ENCODE measurements at regions not wholly inside any gene's neighbourhood (a gene's known extent, or its start where the extent isn't known, plus 50 kb on each side); places are given as distances from the start of the nearest gene placed in this dataset.

DNA sequence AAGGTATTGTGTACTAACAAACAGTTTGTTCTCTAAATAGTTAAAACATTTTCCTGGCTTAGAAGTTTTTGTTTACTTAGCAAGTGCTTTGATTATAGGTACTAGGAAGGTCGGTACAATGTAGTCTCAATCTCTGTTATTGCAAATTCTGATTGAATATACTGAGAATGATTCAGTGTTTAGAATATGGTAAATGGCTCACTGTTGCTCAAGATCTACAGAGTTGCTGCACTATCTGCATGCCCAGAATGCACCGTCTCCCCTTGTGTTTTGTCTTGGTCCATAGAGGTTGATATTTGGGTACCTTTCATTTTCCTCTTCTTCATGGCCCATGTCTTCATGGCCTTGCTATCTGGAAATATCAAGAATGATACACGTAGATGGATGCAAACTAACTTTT lies 99.6 kb downstream of the KLF6 start:
- Histone ChIP-seq H3K4me1 (ENCODE audit: insufficient read depth, low read length, poor library complexity, severe bottlenecking) (no peaks in the 10 kb centered on the region), H2AFZ (ENCODE audit: low read length) (no peak overlapping the region), H3K9me2 (replicated peaks; ENCODE audit: low read depth, low read length) (no peaks in the 10 kb centered on the region), H4K20me1 (ENCODE audit: insufficient read depth, low read length, poor library complexity, severe bottlenecking) (no peaks in the 10 kb centered on the region), H3K79me2 (ENCODE audit: insufficient read depth, low read length) (no peaks in the 10 kb centered on the region), H3K4me3 (ENCODE audit: low read length, poor library complexity, severe bottlenecking) (no peak overlapping the region), H3K27me3 (ENCODE audit: insufficient read depth, low read length, poor library complexity, severe bottlenecking) (no peaks in the 10 kb centered on the region), H3F3A (ENCODE audit: low read depth) (no peaks in the 10 kb centered on the region), H3K9me3 (ENCODE audit: insufficient read depth, low read depth, low read length) (no peaks in the 10 kb centered on the region), H3K4me2 (ENCODE audit: low read depth, low read length, poor library complexity, severe bottlenecking) (no peak overlapping the region), H3K36me3 (ENCODE audit: insufficient read depth, low read length) (no peaks in the 10 kb centered on the region), H3K9ac (ENCODE audit: low read depth, low read length, poor library complexity, severe bottlenecking) (no peak overlapping the region)
- no peak for TF ChIP-seq EZH2phosphoT487 (IDR thresholded peaks at IDR 0.05; ENCODE audit: borderline replicate concordance)
- TF ChIP-seq, protein P1, sequence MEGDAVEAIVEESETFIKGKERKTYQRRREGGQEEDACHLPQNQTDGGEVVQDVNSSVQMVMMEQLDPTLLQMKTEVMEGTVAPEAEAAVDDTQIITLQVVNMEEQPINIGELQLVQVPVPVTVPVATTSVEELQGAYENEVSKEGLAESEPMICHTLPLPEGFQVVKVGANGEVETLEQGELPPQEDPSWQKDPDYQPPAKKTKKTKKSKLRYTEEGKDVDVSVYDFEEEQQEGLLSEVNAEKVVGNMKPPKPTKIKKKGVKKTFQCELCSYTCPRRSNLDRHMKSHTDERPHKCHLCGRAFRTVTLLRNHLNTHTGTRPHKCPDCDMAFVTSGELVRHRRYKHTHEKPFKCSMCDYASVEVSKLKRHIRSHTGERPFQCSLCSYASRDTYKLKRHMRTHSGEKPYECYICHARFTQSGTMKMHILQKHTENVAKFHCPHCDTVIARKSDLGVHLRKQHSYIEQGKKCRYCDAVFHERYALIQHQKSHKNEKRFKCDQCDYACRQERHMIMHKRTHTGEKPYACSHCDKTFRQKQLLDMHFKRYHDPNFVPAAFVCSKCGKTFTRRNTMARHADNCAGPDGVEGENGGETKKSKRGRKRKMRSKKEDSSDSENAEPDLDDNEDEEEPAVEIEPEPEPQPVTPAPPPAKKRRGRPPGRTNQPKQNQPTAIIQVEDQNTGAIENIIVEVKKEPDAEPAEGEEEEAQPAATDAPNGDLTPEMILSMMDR (conservative IDR thresholded peaks at IDR 0.05; ENCODE audit: low read length) = no peak

DNA sequence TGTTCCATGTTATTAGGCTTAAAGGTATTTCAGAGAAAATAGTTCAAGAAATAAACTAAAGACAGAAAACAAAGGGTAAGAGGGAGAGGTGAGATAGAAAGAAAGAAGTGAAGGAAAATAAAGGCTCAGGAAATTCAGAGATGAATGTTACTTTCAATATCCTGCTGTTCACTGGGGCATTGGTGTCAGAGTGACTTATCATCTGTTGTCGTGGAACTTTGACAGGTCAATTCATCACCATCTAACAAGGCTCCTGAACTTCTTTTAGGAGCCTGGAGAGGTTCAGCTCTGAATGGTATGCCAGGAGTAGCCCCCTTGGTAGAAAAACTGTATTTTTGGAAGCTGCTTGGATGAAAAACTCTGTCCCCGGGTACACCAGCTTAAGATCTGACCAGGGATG lies 100.1 kb downstream of the KLF6 start:
- Histone ChIP-seq H3K4me3 (ENCODE audit: low read length, poor library complexity, severe bottlenecking) (no peak overlapping the region), H3K36me3 (ENCODE audit: insufficient read depth, low read length) (no peaks in the 10 kb centered on the region), H3K79me2 (ENCODE audit: insufficient read depth, low read length) (no peaks in the 10 kb centered on the region), H2AFZ (ENCODE audit: low read length) (no peak overlapping the region), H3K27me3 (ENCODE audit: insufficient read depth, low read length, poor library complexity, severe bottlenecking) (no peaks in the 10 kb centered on the region), H3K4me2 (ENCODE audit: low read depth, low read length, poor library complexity, severe bottlenecking) (no peak overlapping the region), H3K9me3 (ENCODE audit: insufficient read depth, low read depth, low read length) (no peaks in the 10 kb centered on the region), H3K9ac (ENCODE audit: low read depth, low read length, poor library complexity, severe bottlenecking) (no peak overlapping the region), H4K20me1 (ENCODE audit: insufficient read depth, low read length, poor library complexity, severe bottlenecking) (no peaks in the 10 kb centered on the region), H3K9me2 (replicated peaks; ENCODE audit: low read depth, low read length) (no peaks in the 10 kb centered on the region), H3F3A (ENCODE audit: low read depth) (no peaks in the 10 kb centered on the region), H3K4me1 (ENCODE audit: insufficient read depth, low read length, poor library complexity, severe bottlenecking) (no peaks in the 10 kb centered on the region)
- TF ChIP-seq, protein P1 (conservative IDR thresholded peaks at IDR 0.05; ENCODE audit: low read length) = no peak
- TF ChIP-seq EZH2phosphoT487 (IDR thresholded peaks at IDR 0.05; ENCODE audit: borderline replicate concordance) = no peak

GRCh38 chr10:3683560-3683959 lies 101.4 kb downstream of the KLF6 start:
- no peaks in the 10 kb centered on the region for H3K36me3 ChIP-seq (ENCODE audit: insufficient read depth, low read length)
- no peaks in the 10 kb centered on the region for H3K79me2 ChIP-seq (ENCODE audit: insufficient read depth, low read length)
- no peaks in the 10 kb centered on the region for H3K9me3 ChIP-seq (ENCODE audit: insufficient read depth, low read depth, low read length)
- no peaks in the 10 kb centered on the region for H3F3A ChIP-seq (ENCODE audit: low read depth)
- TF ChIP-seq, protein P1 (conservative IDR thresholded peaks at IDR 0.05; ENCODE audit: low read length) = no peak
- no peak for TF ChIP-seq EZH2phosphoT487 (IDR thresholded peaks at IDR 0.05; ENCODE audit: borderline replicate concordance)
- no peak overlapping the region for H3K4me3 ChIP-seq (ENCODE audit: low read length, poor library complexity, severe bottlenecking)
- H3K27me3 ChIP-seq (ENCODE audit: insufficient read depth, low read length, poor library complexity, severe bottlenecking) = no peaks in the 10 kb centered on the region
- H3K9me2 ChIP-seq (replicated peaks; ENCODE audit: low read depth, low read length) = no peaks in the 10 kb centered on the region
- no peak overlapping the region for H3K9ac ChIP-seq (ENCODE audit: low read depth, low read length, poor library complexity, severe bottlenecking)
- H3K4me2 ChIP-seq (ENCODE audit: low read depth, low read length, poor library complexity, severe bottlenecking) = no peak overlapping the region
- no peaks in the 10 kb centered on the region for H3K4me1 ChIP-seq (ENCODE audit: insufficient read depth, low read length, poor library complexity, severe bottlenecking)
- H4K20me1 ChIP-seq (ENCODE audit: insufficient read depth, low read length, poor library complexity, severe bottlenecking) = no peaks in the 10 kb centered on the region
- no peak overlapping the region for H2AFZ ChIP-seq (ENCODE audit: low read length)
